ENCODE measurements at regions not wholly inside any gene's neighbourhood (a gene's known extent, or its start where the extent isn't known, plus 50 kb on each side); places are given as distances from the start of the nearest gene placed in this dataset.

- DNase-seq (ENCODE audit: low spot score) (no peak), FAIRE-seq (no peak), ATAC-seq (no peak)
- intact Hi-C loops (cut with micrococcal nuclease; ENCODE audit: unreplicated experiment) (no loop called here), in situ Hi-C loops (cut with HindIII; ENCODE audit: extremely low pct_ligation_motif_present, low pct_unique_long_range_greater_than_20kb) (no loop called here)
- H3K79me2 ChIP-seq (ENCODE audit: insufficient read depth, low read length) = no peaks in the 10 kb centered on the region
- H3K9me3 ChIP-seq (ENCODE audit: low read length) = no peaks in the 10 kb centered on the region
- H3K4me3 ChIP-seq (replicated peaks in 1 of 3; ENCODE audit: insufficient read depth in 1 of 3, low read depth in 2 of 3, low read length in 3 of 3) = no peak overlapping the region
- ChIA-PET CTCF (ENCODE audit: low intra/inter-chr PET ratio, low total read pairs) (no interaction called here), POLR2A (no interaction called here)
- H3K4me2 ChIP-seq (ENCODE audit: low read depth, low read length) = no peak overlapping the region
- H2AFZ ChIP-seq (ENCODE audit: low read length) = no peak overlapping the region
- no peak overlapping the region for H3K27ac ChIP-seq (ENCODE audit: extremely low read length, insufficient read depth, low read length)
- 13% methylated on average over 11 of the region's 12 CpGs for WGBS (ENCODE audit: low lambda C conversion rate)
- no TSS peak for BruUV-seq (replicated peaks)
- H3K4me1 ChIP-seq (ENCODE audit: insufficient read depth, low read length) = no peaks in the 10 kb centered on the region
- no peaks in the 10 kb centered on the region for H4K20me1 ChIP-seq (ENCODE audit: insufficient read depth, low read length)
- no peak overlapping the region for H3K9ac ChIP-seq (ENCODE audit: insufficient read depth, low read depth, low read length)
- no peaks in the 10 kb centered on the region for H3K36me3 ChIP-seq (replicated peaks in 1 of 2; ENCODE audit: control insufficient read depth in 1 of 2, insufficient read depth in 2 of 2, low read length in 2 of 2)
- peaks cover 0 to 19% of the 10 kb centered on the region in 2 experiments; a peak in 1 of 5 replicates for H3K27me3 ChIP-seq (ENCODE audit: control insufficient read depth in 1 of 2, insufficient read depth in 2 of 2, low read length in 2 of 2)
- TF ChIP-seq IRF1 (CRISPR knock-in tag; IDR thresholded peaks at IDR 0.05; ENCODE audit: low read depth) (no peak), ZSCAN5A (CRISPR knock-in tag; IDR thresholded peaks at IDR 0.05; ENCODE audit: borderline replicate concordance) (no peak), ATAD3A (CRISPR knock-in tag; IDR thresholded peaks at IDR 0.05) (no peak), JDP2 (CRISPR knock-in tag; IDR thresholded peaks at IDR 0.05; ENCODE audit: borderline replicate concordance) (no peak), ZBTB21 (CRISPR knock-in tag; IDR thresholded peaks at IDR 0.05) (no peak), NFIC (IDR thresholded peaks at IDR 0.05; ENCODE audit: low read length) (no peak), YEATS4 (CRISPR knock-in tag; IDR thresholded peaks at IDR 0.05; ENCODE audit: borderline replicate concordance) (no peak), ZNF121 (CRISPR knock-in tag; IDR thresholded peaks at IDR 0.05) (no peak), GMEB1 (CRISPR knock-in tag; IDR thresholded peaks at IDR 0.05; ENCODE audit: borderline replicate concordance) (no peak), PHF21A (CRISPR knock-in tag; IDR thresholded peaks at IDR 0.05) (no peak), POLR2A (IDR thresholded peaks at IDR 0.05; ENCODE audit: insufficient read depth in 1 of 2, low read depth in 2 of 2, low read length in 2 of 2) (no peak), KMT2A (CRISPR knock-in tag; IDR thresholded peaks at IDR 0.05) (no peak), ZFP37 (CRISPR knock-in tag; IDR thresholded peaks at IDR 0.05; ENCODE audit: borderline replicate concordance) (no peak), HMGXB4 (CRISPR knock-in tag; IDR thresholded peaks at IDR 0.05; ENCODE audit: borderline replicate concordance in 1 of 2, low read depth in 1 of 2) (no peak)
These were observed 86.0 kb downstream of the MATN1 start for GRCh38 chr1:30637183-30637980.
